T-helper 1 cell (primary cell): ENCODE measurements at regions not wholly inside any gene's neighbourhood (a gene's known extent, or its start where the extent isn't known, plus 50 kb on each side); places are given as distances from the start of the nearest gene placed in this dataset.

Source experiments
- DNase-seq, 5 donors: peaks; one replicate each; pipeline ENCODE4 v3.0.0-alpha.2; 2012 to 2020

GRCh38 chr3:181860235-181860634 is 148.5 kb downstream of the SOX2 start:
- no peak for DNase-seq

GRCh38 chr3:181862502-181862901 is 150.8 kb downstream of the SOX2 start:
- DNase-seq, result no peak

- no peak for DNase-seq
Measured at GRCh38 chr3:181868576-181869082, 156.9 kb downstream of the SOX2 start.

- no peak for DNase-seq
Measured at GRCh38 chr3:181872887-181873286, 161.2 kb downstream of the SOX2 start.

GRCh38 chr3:181879926-181880325 is 168.2 kb downstream of the SOX2 start:
- DNase-seq, result no peak

GRCh38 chr3:181880331-181880730 is 168.6 kb downstream of the SOX2 start:
- DNase-seq, result no peak

- DNase-seq, result no peak
Measured at GRCh38 chr3:181881749-181882148, 170.0 kb downstream of the SOX2 start.

GRCh38 chr3:181885868-181886630 is 174.3 kb downstream of the SOX2 start:
- no peak for DNase-seq

GRCh38 chr3:181886676-181887075 is 175.0 kb downstream of the SOX2 start:
- DNase-seq, result no peak

- no peak for DNase-seq
Measured at GRCh38 chr3:181887685-181888084, 176.0 kb downstream of the SOX2 start.

- no peak for DNase-seq
Measured at GRCh38 chr3:181888234-181888633, 176.5 kb downstream of the SOX2 start.

GRCh38 chr3:181892848-181893247 is 181.1 kb downstream of the SOX2 start:
- DNase-seq, result no peak

GRCh38 chr3:181896605-181897004 is 184.9 kb downstream of the SOX2 start:
- no peak for DNase-seq

- no peak for DNase-seq
Measured at GRCh38 chr3:181899702-181900101, 188.0 kb downstream of the SOX2 start.

GRCh38 chr3:181901626-181902025 is 189.9 kb downstream of the SOX2 start:
- no peak for DNase-seq

GRCh38 chr3:181906338-181906737 is 194.6 kb downstream of the SOX2 start:
- DNase-seq, result no peak

GRCh38 chr3:181909241-181909640 is 197.5 kb downstream of the SOX2 start:
- DNase-seq, result no peak

- DNase-seq, result no peak
Measured at GRCh38 chr3:181912384-181912783, 200.7 kb downstream of the SOX2 start.

- DNase-seq, result no peak
Measured at GRCh38 chr3:181913254-181913653, 201.5 kb downstream of the SOX2 start.

- DNase-seq, result no peak
Measured at GRCh38 chr3:181915551-181915950, 203.8 kb downstream of the SOX2 start.

- DNase-seq, result no peak
Measured at GRCh38 chr3:181916013-181916412, 204.3 kb downstream of the SOX2 start.

- no peak for DNase-seq
Measured at GRCh38 chr3:181917027-181917426, 205.3 kb downstream of the SOX2 start.

GRCh38 chr3:181919375-181919774 is 207.7 kb downstream of the SOX2 start:
- no peak for DNase-seq

GRCh38 chr3:181920409-181920808 is 208.7 kb downstream of the SOX2 start:
- no peak for DNase-seq

GRCh38 chr3:181921220-181921619 is 209.5 kb downstream of the SOX2 start:
- DNase-seq, result no peak
